ENCODE measurements at regions not wholly inside any gene's neighbourhood (a gene's known extent, or its start where the extent isn't known, plus 50 kb on each side); places are given as distances from the start of the nearest gene placed in this dataset.
"Not testable (repeated sequence)": the region's sequence is repeated elsewhere in the genome, so short reads cannot be mapped to it uniquely, and the experiment has no call there.

DNA sequence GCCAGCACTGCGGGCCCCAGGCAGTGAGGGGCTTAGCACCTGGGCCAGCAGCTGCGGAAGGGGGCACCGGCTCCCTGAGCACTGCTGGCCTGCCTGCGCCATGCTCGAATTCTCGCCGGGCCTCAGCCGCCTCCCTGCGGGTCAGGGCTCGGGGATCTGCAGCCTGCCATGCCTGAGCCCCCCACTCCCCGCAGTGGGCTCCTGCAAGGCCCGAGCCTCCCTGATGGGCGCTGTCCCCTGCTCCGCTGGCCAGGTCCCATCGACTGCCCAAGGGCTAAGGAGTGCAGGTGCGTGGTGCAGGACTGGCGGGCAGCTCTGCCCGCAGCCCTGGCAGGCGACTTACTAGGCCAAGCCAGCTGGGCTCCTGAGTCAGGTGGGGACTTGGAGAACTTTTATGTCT lies 133.3 kb upstream of the LMNTD1 start:
- no peaks in the 10 kb centered on the region for H3K36me3 ChIP-seq (ENCODE audit: insufficient read depth, low read length)
- no peak overlapping the region for H3K4me3 ChIP-seq (ENCODE audit: low read length, poor library complexity, severe bottlenecking)
- TF ChIP-seq EZH2phosphoT487 (IDR thresholded peaks at IDR 0.05; ENCODE audit: borderline replicate concordance) (no peak), CTCF (conservative IDR thresholded peaks at IDR 0.05; ENCODE audit: low read length) (no peak)

DNA sequence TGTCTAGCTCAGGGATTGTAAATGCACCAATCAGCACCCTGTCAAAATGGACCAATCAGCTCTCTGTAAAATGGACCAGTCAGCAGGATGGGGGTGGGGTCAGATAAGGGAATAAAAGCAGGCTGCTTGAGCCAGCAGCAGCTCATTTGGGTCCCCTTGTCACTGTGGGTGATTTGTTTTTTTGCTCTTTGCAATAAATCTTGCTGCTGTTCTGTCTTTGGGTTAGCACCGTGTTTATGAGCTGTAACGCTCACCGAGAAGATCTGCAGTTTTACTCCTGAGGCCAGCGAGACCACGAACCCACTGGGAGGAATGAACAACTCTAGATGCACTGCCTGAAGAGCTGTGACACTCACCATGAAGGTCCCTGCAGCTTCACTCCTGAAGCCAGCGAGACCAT lies 134.1 kb upstream of the LMNTD1 start:
- H3K27me3 ChIP-seq (ENCODE audit: insufficient read depth, low read length, poor library complexity, severe bottlenecking): no peaks in the 10 kb centered on the region
- H3K9me3 ChIP-seq (ENCODE audit: insufficient read depth, low read depth, low read length): no peaks in the 10 kb centered on the region
- H3K9me2 ChIP-seq (replicated peaks; ENCODE audit: low read depth, low read length): no peaks in the 10 kb centered on the region
- no peaks in the 10 kb centered on the region for H4K20me1 ChIP-seq (ENCODE audit: insufficient read depth, low read length, poor library complexity, severe bottlenecking)
- no peak overlapping the region for H3K4me2 ChIP-seq (ENCODE audit: low read depth, low read length, poor library complexity, severe bottlenecking)
- H3K79me2 ChIP-seq (ENCODE audit: insufficient read depth, low read length): no peaks in the 10 kb centered on the region
- no peaks in the 10 kb centered on the region for H3F3A ChIP-seq (ENCODE audit: low read depth)
- peaks cover 5% of the 10 kb centered on the region for H3K4me1 ChIP-seq (ENCODE audit: insufficient read depth, low read length, poor library complexity, severe bottlenecking)
- H3K9ac ChIP-seq (ENCODE audit: low read depth, low read length, poor library complexity, severe bottlenecking): no peak overlapping the region
- no peak for TF ChIP-seq CTCF (conservative IDR thresholded peaks at IDR 0.05; ENCODE audit: low read length)
- TF ChIP-seq EZH2phosphoT487 (IDR thresholded peaks at IDR 0.05; ENCODE audit: borderline replicate concordance): no peak
- H3K36me3 ChIP-seq (ENCODE audit: insufficient read depth, low read length): no peaks in the 10 kb centered on the region
- no peak overlapping the region for H2AFZ ChIP-seq (ENCODE audit: low read length)
- no peak overlapping the region for H3K4me3 ChIP-seq (ENCODE audit: low read length, poor library complexity, severe bottlenecking)

More for the DNA sequence above, 133.3 kb upstream of the LMNTD1 start:
- H3K27me3 ChIP-seq (ENCODE audit: insufficient read depth, low read length, poor library complexity, severe bottlenecking): no peaks in the 10 kb centered on the region
- H3F3A ChIP-seq (ENCODE audit: low read depth): no peaks in the 10 kb centered on the region
- H3K9me2 ChIP-seq (replicated peaks; ENCODE audit: low read depth, low read length): no peaks in the 10 kb centered on the region
- no peaks in the 10 kb centered on the region for H4K20me1 ChIP-seq (ENCODE audit: insufficient read depth, low read length, poor library complexity, severe bottlenecking)
- no peaks in the 10 kb centered on the region for H3K79me2 ChIP-seq (ENCODE audit: insufficient read depth, low read length)
- H3K9me3 ChIP-seq (ENCODE audit: insufficient read depth, low read depth, low read length): no peaks in the 10 kb centered on the region
- peaks cover 5% of the 10 kb centered on the region for H3K4me1 ChIP-seq (ENCODE audit: insufficient read depth, low read length, poor library complexity, severe bottlenecking)
- H3K9ac ChIP-seq (ENCODE audit: low read depth, low read length, poor library complexity, severe bottlenecking): no peak overlapping the region
- no peak overlapping the region for H3K4me2 ChIP-seq (ENCODE audit: low read depth, low read length, poor library complexity, severe bottlenecking)
- H2AFZ ChIP-seq (ENCODE audit: low read length): no peak overlapping the region

DNA sequence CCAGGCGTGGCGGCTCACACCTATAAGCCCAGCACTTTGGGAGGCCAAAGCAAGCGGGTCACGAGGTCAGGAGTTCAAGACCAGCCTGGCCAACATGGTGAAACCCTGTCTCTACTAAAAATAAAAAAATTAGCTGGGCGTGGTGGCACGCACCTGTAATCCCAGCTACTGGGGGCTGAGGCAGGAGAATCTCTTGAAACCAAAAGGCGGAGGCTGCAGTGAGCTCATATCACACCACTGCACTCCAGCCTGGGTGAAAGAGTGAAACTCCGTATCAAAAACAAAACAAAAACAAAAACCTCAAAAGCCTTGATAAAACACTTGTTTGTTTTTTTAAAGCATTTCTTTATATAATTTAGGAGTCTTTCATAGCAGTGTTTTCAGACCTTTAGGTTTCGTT lies 135.8 kb upstream of the LMNTD1 start:
- H3K4me2 ChIP-seq (ENCODE audit: low read depth, low read length, poor library complexity, severe bottlenecking); H3K36me3 ChIP-seq (ENCODE audit: insufficient read depth, low read length); H3K9me3 ChIP-seq (ENCODE audit: insufficient read depth, low read depth, low read length); H4K20me1 ChIP-seq (ENCODE audit: insufficient read depth, low read length, poor library complexity, severe bottlenecking); H3K79me2 ChIP-seq (ENCODE audit: insufficient read depth, low read length); H3K9ac ChIP-seq (ENCODE audit: low read depth, low read length, poor library complexity, severe bottlenecking); H2AFZ ChIP-seq (ENCODE audit: low read length); H3K9me2 ChIP-seq (replicated peaks; ENCODE audit: low read depth, low read length); H3F3A ChIP-seq (ENCODE audit: low read depth); H3K4me1 ChIP-seq (ENCODE audit: insufficient read depth, low read length, poor library complexity, severe bottlenecking); H3K27me3 ChIP-seq (ENCODE audit: insufficient read depth, low read length, poor library complexity, severe bottlenecking); H3K4me3 ChIP-seq (ENCODE audit: low read length, poor library complexity, severe bottlenecking): not testable (repeated sequence)

DNA sequence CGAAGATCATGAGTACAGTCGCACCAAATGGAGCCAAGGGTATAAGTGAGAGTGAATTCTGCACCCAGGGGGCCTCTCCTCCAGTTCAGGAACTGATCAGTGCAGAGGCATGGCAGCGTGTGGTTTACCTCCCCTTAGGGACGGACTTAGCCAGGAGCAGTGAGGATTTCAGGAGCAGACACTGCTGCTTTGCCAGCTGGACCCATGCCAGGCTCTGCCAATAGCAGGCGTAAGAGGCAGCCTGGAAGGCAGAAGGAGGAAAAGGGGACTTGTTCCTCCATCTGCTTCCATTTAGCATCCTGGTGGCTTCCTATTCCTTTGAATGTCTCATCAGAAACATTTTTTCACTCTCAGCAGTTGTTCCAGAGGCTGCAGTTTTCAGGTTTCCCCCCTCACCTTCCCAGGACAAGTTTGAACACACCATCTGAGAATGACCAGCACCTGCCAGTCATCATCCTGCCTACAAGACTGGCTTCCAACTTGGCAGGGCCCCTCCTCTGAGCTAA lies 137.0 kb upstream of the LMNTD1 start:
- Histone ChIP-seq H3K4me1 (ENCODE audit: insufficient read depth, low read length, poor library complexity, severe bottlenecking) (peaks cover 5% of the 10 kb centered on the region), H3K9me2 (replicated peaks; ENCODE audit: low read depth, low read length) (no peaks in the 10 kb centered on the region), H3K9ac (ENCODE audit: low read depth, low read length, poor library complexity, severe bottlenecking) (no peak overlapping the region), H3K4me3 (ENCODE audit: low read length, poor library complexity, severe bottlenecking) (no peak overlapping the region), H3F3A (ENCODE audit: low read depth) (no peaks in the 10 kb centered on the region), H2AFZ (ENCODE audit: low read length) (no peak overlapping the region), H3K36me3 (ENCODE audit: insufficient read depth, low read length) (no peaks in the 10 kb centered on the region), H3K79me2 (ENCODE audit: insufficient read depth, low read length) (no peaks in the 10 kb centered on the region), H3K4me2 (ENCODE audit: low read depth, low read length, poor library complexity, severe bottlenecking) (no peak overlapping the region), H3K9me3 (ENCODE audit: insufficient read depth, low read depth, low read length) (no peaks in the 10 kb centered on the region), H4K20me1 (ENCODE audit: insufficient read depth, low read length, poor library complexity, severe bottlenecking) (no peaks in the 10 kb centered on the region), H3K27me3 (ENCODE audit: insufficient read depth, low read length, poor library complexity, severe bottlenecking) (no peaks in the 10 kb centered on the region)
- TF ChIP-seq EZH2phosphoT487 (IDR thresholded peaks at IDR 0.05; ENCODE audit: borderline replicate concordance) (no peak), CTCF (conservative IDR thresholded peaks at IDR 0.05; ENCODE audit: low read length) (no peak)

Data from Loucy (cell line).